Activated T-cell treated with anti-CD3 and anti-CD28 coated beads for 48 hours (primary cell): ENCODE measurements at regions not wholly inside any gene's neighbourhood (a gene's known extent, or its start where the extent isn't known, plus 50 kb on each side); places are given as distances from the start of the nearest gene placed in this dataset.
"Not testable (repeated sequence)": the region's sequence is repeated elsewhere in the genome, so short reads cannot be mapped to it uniquely, and the experiment has no call there.

Source experiments
- DNase-seq: peaks from one replicate; pipeline ENCODE4 v3.0.0-alpha.2; 2020; ENCODE audit warnings: low read depth

GRCh38 chr9:1871626-1872419 is 143.3 kb upstream of the SMARCA2 start:
- DNase-seq, result no peak

GRCh38 chr9:1875251-1875851 is 139.8 kb upstream of the SMARCA2 start:
- DNase-seq, result no peak

- peak; percentile 72 for DNase-seq
Observed at GRCh38 chr9:1875921-1876448, 139.2 kb upstream of the SMARCA2 start.

DNA sequence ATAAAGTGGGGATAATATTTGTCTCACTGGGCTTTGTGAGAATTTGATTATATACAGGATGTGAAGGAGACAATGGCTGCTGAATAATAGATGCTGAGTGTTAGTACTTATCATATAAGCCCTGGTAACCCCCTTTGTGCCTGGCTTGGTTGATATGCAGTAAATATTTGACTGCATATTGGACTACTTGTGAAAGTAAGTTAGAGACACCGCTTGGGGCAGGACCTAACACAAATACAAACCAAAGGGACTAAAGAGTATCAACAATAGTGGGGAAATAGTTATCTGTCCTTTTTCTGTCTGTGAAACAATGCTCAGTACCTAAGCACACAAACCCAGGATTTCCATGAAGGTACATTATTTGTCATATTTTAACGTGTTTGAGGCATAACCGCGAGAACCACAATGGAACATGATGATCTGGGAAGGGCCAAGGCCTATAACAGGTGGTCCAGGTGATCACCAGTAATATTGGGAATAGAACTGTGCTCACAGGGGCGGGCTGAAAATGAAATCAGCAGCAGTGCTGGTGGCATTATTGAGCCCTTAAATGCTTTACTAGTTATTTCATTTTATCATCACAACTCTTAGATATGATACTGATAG is 138.2 kb upstream of the SMARCA2 start:
- no peak for DNase-seq

GRCh38 chr9:1877951-1878350 is 137.2 kb upstream of the SMARCA2 start:
- DNase-seq, result no peak

DNA sequence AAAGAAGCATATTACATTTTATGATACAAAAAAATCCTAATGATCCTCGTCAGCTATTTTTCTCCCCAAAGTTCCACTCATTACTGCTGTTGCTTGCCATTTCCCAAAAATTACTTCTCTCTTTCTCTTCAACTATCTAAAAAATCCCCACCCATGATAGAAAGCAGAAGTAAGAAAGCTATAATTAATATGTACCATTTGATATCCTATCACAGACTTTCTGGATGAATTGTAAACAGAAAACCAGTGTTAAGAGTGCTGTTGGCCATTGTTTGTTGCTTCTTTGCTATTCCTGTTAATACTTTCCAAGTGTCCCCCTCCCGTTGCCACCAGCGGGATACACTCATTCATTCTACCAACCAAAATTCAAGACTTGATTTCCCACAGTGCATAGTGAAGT is 136.3 kb upstream of the SMARCA2 start:
- no peak for DNase-seq

DNA sequence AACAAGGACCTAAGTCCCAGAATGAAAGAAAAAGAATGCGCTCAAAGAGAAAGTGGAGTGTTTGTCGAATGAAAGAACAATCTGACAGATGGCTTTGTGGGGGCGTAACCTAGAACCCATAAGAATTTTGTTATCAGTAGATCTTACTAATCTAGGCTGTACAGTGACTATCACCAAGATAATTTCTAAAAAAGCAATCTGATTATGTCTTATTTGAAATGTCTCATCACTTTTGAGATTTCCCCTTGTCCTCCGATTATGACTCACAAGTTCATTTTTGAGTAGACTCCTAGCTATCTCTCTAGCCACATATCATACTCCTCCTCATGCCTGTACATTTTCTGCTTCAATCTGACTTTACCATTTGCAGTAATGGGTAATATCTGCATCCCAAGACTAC is 135.6 kb upstream of the SMARCA2 start:
- no peak for DNase-seq

DNA sequence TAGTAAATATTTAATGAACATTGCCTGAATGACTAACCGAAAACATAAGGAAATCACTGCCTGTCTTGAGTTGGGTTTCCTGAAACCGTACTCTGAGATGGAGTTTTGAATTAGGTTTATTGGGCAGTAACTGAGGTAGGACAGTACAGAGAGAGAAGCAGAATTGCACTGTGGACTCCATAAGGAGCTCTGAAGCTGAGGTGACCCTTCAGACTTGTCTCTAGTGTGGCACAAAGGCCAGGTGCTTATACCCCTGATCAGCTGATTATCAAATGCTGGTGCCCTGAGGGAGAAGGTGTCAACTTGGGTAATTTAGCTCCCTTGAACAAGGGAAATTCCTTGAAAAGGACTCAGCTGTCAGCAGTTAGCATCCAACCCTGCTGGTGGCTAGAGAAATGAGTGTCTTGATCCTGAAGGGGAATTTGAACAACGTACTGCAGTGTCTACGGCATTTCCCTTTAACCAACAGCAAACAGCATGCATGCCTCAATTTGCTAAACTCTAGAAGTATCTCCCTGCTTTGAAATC is 135.0 kb upstream of the SMARCA2 start:
- DNase-seq, result no peak

GRCh38 chr9:1881708-1882295 is 133.3 kb upstream of the SMARCA2 start:
- no peak for DNase-seq

DNA sequence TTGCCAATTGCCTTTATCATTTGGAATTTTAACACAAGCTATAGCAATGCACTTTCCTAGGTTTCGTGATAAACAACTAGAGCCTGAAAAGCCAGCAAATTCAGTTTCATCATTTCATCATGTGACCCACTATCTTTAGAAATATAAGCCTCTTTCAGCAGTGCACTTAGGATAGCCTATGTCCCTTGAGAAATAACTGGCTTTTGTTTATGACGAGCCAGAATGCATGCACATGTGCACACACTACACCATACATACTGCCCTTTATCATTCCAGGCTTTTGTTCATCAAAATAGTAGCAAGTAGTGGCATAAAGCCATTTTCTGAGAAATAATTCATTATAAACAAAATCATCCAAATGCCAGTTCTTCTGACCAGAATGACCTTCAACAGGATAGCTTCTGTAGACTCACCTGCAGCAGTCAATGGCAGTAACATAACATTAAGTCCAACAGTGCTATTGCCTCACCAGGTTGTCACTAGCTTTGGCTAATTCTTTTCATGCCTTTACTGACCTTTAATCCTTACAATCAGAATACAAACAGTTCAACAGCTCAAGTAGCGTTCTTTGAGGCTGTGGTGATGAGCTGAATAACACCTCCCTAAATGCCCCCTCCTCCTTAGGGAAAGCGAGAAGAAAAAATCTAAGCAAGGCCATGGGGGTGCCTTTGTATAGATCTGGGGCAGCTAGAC is 132.3 kb upstream of the SMARCA2 start:
- no peak for DNase-seq

GRCh38 chr9:1890201-1890600 is 124.9 kb upstream of the SMARCA2 start:
- DNase-seq, result no peak

GRCh38 chr9:1890816-1891215 is 124.3 kb upstream of the SMARCA2 start:
- DNase-seq, result no peak

DNA sequence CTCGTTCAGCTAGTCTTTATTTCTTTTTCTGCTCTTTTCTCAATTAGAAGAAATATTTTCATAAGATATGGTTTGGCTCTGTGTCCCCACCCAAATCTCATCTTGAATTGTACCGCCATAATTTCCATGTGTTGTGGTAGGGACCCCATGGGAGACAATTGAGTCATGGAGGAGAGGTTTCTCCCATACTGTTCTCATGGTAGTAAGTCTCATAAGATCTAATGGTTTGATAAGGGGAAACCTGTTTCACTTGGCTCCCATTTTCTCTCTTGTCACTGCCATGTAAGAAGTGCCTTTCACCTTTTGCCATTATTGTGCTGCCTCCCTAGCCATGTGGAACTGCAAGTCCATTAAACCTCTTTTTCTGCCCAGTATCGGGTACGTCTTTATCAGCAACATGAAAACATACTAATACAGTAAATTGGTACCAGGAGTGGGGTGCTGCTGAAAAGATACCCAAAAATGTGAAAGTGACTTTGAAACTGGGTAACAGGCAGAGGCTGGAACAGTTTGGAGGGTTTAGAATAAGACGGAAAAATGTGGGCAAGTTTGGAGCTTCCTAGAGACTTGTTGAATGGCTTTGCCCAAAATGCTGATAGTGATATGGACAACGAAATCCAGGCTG is 112.0 kb upstream of the SMARCA2 start:
- DNase-seq, result not testable (repeated sequence)

- no peak for DNase-seq
Observed at GRCh38 chr9:1907465-1907864, 107.7 kb upstream of the SMARCA2 start.

- no peak for DNase-seq
Observed at GRCh38 chr9:1909322-1909721, 105.8 kb upstream of the SMARCA2 start.

GRCh38 chr9:1910269-1910811 is 104.8 kb upstream of the SMARCA2 start:
- DNase-seq, result no peak

- no peak for DNase-seq
Observed at GRCh38 chr9:1913631-1914330, 101.4 kb upstream of the SMARCA2 start.

DNA sequence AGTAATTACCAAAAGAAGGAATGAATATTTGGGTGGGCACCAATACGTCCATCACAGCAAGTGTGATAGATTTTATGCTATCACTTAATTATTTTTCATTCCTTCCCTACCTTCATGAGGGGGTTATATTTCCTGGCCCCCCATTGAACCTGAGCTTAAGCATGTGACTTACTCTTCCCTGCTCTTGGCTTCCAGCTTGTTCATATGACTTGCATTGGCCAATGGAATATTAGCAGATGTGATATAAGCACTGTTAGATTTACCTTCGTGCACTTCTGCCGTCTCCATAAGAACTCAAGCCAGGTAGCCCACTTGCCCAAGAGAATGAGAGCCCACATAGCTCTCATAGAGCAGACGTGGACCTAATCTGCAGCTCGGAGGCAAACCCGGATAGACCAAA is 99.1 kb upstream of the SMARCA2 start:
- no peak for DNase-seq

- DNase-seq, result no peak
Observed at GRCh38 chr9:1916655-1917054, 98.5 kb upstream of the SMARCA2 start.

DNA sequence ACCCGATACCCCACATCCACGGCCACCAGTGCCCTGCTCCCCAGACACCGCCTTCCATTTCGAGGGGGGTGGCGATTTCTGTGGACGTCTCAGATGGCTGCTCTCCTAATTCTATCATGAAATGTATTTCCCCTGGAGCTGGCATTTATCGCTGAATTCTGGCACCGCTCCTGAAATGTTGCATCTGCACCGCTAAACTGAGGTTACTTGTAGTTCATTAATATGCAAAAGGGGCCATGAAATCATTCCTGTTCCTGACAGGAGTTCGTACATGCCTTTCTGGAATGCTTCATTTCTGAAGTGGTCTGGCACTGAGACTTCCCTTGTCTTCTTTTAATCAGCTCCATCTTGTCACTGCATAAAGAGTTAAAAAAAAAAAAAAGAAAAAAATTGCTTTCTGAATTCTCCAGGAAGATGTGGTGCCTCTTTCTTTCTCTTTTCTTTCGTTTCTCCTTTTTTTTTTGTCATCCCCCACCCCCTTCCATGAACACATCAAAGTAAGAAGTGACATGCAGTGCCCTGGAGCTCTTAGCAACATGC is 97.7 kb upstream of the SMARCA2 start:
- DNase-seq, result no peak
